ENCODE measurements at regions not wholly inside any gene's neighbourhood (a gene's known extent, or its start where the extent isn't known, plus 50 kb on each side); places are given as distances from the start of the nearest gene placed in this dataset.

DNA sequence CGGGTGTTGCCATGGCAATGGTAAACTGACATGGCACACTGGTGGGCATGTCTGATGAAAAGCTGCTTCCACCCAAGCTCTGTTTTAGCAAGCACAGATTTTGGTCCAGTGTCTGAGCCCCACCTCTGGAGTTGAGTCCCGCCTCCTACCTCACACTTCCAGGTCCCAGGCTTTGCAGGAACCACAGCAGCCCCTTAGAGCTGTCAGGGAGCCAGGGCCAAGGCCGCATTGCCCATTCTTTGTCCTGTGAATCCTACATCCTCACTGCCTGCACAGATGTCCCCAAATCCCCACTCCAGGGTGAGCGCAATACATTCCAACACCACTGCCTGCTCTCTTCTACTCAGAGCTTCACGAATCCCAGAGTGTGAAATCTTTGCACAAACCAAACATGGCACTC lies 292.2 kb downstream of the PREX1 start:
- no peak for DNase-seq (ENCODE audit: low read depth)
- no peak for TF ChIP-seq MYC (IDR thresholded peaks at IDR 0.05; ENCODE audit: low read depth, low read length)
- TF ChIP-seq CTCF (IDR thresholded peaks at IDR 0.05; ENCODE audit: low read depth, low read length) = no peak
- no peak for TF ChIP-seq MAX (IDR thresholded peaks at IDR 0.05; ENCODE audit: low read depth, low read length)
- no peak for TF ChIP-seq POLR2A (IDR thresholded peaks at IDR 0.05; ENCODE audit: extremely low read depth, insufficient read length)
- no peak overlapping the region for H3K4me3 ChIP-seq (ENCODE audit: low read depth, low read length)

DNA sequence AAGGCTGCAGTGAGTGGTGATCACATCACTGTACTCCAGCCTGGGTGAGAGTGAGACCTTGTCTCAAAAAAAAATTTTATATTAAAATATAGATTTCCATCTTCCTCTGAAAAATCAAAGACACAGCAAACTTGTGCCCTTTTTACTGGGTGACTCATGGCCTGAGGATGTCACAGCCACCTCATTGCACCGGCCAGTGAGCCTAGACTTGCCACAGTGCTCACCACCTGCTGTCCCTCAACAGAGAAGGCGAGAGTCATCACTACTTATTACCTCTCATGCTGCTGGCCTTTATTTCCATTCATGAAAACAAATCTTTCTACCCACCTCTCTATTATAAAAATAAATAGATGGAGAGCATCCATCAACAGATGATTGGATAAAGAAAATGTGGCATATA lies 295.8 kb downstream of the PREX1 start:
- DNase-seq (ENCODE audit: low read depth) = no peak
- no peak overlapping the region for H3K4me3 ChIP-seq (ENCODE audit: low read depth, low read length)
- no peak for TF ChIP-seq MYC (IDR thresholded peaks at IDR 0.05; ENCODE audit: low read depth, low read length)
- TF ChIP-seq POLR2A (IDR thresholded peaks at IDR 0.05; ENCODE audit: extremely low read depth, insufficient read length) = no peak
- TF ChIP-seq MAX (IDR thresholded peaks at IDR 0.05; ENCODE audit: low read depth, low read length) = no peak
- TF ChIP-seq CTCF (IDR thresholded peaks at IDR 0.05; ENCODE audit: low read depth, low read length) = no peak

- no peak for TF ChIP-seq MYC (IDR thresholded peaks at IDR 0.05; ENCODE audit: low read depth, low read length)
- TF ChIP-seq CTCF (IDR thresholded peaks at IDR 0.05; ENCODE audit: low read depth, low read length) = no peak
- no peak for TF ChIP-seq MAX (IDR thresholded peaks at IDR 0.05; ENCODE audit: low read depth, low read length)
- TF ChIP-seq POLR2A (IDR thresholded peaks at IDR 0.05; ENCODE audit: extremely low read depth, insufficient read length) = no peak
- H3K4me3 ChIP-seq (ENCODE audit: low read depth, low read length) = no peak overlapping the region
- no peak for DNase-seq (ENCODE audit: low read depth)
Observed at GRCh38 chr20:48531505-48531904, 296.3 kb downstream of the PREX1 start.

DNA sequence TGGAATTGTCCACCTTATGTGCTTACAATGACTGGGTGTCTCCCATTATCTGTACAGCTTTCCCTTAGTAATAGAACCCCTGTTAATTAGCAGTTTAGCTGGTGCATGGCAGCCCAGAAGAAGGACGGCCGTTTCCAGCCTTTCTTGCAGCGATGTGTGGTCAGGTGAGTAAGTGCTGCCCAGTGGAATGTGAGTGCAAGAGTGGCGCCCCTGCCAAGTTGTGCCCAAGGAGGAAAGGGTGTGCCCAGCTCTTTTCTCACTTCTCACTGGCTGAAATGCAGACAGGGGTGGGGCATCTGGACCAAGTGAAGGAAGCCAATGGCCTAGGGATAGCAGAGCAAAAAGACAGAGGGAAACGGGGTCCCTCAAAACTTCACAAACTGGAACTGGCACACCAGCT lies 296.8 kb downstream of the PREX1 start:
- TF ChIP-seq MYC (IDR thresholded peaks at IDR 0.05; ENCODE audit: low read depth, low read length) (no peak), MAX (IDR thresholded peaks at IDR 0.05; ENCODE audit: low read depth, low read length) (no peak), POLR2A (IDR thresholded peaks at IDR 0.05; ENCODE audit: extremely low read depth, insufficient read length) (no peak), CTCF (IDR thresholded peaks at IDR 0.05; ENCODE audit: low read depth, low read length) (no peak)
- DNase-seq (ENCODE audit: low read depth) = no peak
- H3K4me3 ChIP-seq (ENCODE audit: low read depth, low read length) = no peak overlapping the region

DNA sequence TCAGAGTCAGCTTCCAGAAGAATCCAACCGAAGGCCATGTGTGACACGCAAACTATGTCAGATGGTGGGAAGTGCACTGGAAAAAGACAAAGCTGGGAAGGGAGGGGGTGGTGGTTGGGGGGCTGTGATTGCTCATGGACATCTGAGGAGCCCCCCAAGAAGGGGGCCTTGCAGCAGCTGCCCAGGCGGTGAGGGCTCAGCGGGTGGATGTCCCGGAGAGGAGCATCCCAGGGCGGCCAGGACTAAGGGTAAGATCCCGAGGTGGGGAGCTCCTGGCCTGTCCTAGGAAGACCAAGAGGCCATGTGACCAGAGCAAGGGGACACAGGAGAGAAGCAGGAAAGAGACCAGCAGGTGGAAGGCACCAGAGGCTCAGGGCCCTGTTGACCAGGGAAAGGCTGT lies 299.5 kb downstream of the PREX1 start:
- TF ChIP-seq CTCF (IDR thresholded peaks at IDR 0.05; ENCODE audit: low read depth, low read length) (no peak), MAX (IDR thresholded peaks at IDR 0.05; ENCODE audit: low read depth, low read length) (no peak), MYC (IDR thresholded peaks at IDR 0.05; ENCODE audit: low read depth, low read length) (no peak), POLR2A (IDR thresholded peaks at IDR 0.05; ENCODE audit: extremely low read depth, insufficient read length) (no peak)
- DNase-seq (ENCODE audit: low read depth) = no peak
- H3K4me3 ChIP-seq (ENCODE audit: low read depth, low read length) = no peak overlapping the region

DNA sequence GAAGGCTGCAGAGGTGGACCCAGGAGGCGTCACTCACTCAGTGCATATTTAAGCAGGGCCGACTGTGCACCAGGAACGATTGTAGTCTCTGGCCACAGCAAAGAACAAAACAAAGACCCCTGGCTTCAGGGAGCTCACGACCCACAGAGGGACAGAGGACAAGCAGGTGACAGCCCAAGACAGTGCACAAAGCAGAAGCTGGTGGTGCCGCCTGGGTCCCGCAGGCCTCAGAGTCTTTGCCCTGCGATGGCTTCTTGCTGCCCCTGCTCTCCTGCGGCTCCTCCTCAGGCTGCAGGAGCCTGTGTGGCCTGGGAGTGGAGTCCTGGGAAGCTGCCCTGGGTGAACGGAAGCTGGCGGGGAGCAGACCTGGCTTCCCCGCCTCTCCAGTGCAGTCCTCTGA lies 300.0 kb downstream of the PREX1 start:
- TF ChIP-seq CTCF (IDR thresholded peaks at IDR 0.05; ENCODE audit: low read depth, low read length) = no peak
- TF ChIP-seq MAX (IDR thresholded peaks at IDR 0.05; ENCODE audit: low read depth, low read length) = no peak
- TF ChIP-seq POLR2A (IDR thresholded peaks at IDR 0.05; ENCODE audit: extremely low read depth, insufficient read length) = no peak
- TF ChIP-seq MYC (IDR thresholded peaks at IDR 0.05; ENCODE audit: low read depth, low read length) = no peak
- DNase-seq (ENCODE audit: low read depth) = no peak
- no peak overlapping the region for H3K4me3 ChIP-seq (ENCODE audit: low read depth, low read length)
